Endothelial cell of umbilical vein (primary cell): ENCODE measurements at regions not wholly inside any gene's neighbourhood (a gene's known extent, or its start where the extent isn't known, plus 50 kb on each side); places are given as distances from the start of the nearest gene placed in this dataset.

Source experiments
- BruUV-seq: library from RNA; stranded (reverse); fragments of 400-500 nt; replicated peaks from 2 replicates; lab custom pipeline; 2021; lab: Mats Ljungman, UMichigan
- CTCF ChIA-PET: fragments of 300-600, 350-600 bp; sonication (Branson Sonifier 250); formaldehyde crosslinking; loops from one replicate; lab custom pipeline; 2021; ENCODE audit warnings: antibody characterized with exemption, inconsistent platforms; lab: Charles Lee
- POLR2A ChIA-PET: fragments of 300-600, 350-600 bp; sonication (Branson Sonifier 250); formaldehyde crosslinking; loops from one replicate; lab custom pipeline; 2021; ENCODE audit warnings: antibody characterized with exemption, inconsistent platforms; lab: Charles Lee
- DNase-seq: peaks from one replicate; pipeline ENCODE4 v3.0.0-alpha.2; 2011; ENCODE audit warnings: low read depth, low spot score
- FAIRE-seq: peaks from 2 replicates; lab custom pipeline; 2011; peaks lifted over from hg19 to GRCh38; lab: Jason Lieb, UNC
- H2AFZ ChIP-seq: 2 replicates; pipeline ENCODE4 v1.6.0; 2012; ENCODE audit warnings: low read depth, low read length, control low read depth, inconsistent platforms
- H3K27ac ChIP-seq: 2 replicates; pipeline ENCODE4 v1.5.1; 2011; ENCODE audit warnings: low read depth, mild to moderate bottlenecking, control low read depth, low read length, moderate library complexity; ENCODE audit not compliant: insufficient read depth
- H3K27me3 ChIP-seq, 2 experiments: 2 replicates each; pipeline versions ENCODE4 v1.6.0 to v1.6.1; 2011; ENCODE audit warnings: low read length in 2 of 2, mixed read lengths in 1 of 2; ENCODE audit not compliant: control insufficient read depth in 2 of 2, insufficient read depth in 2 of 2
- H3K36me3 ChIP-seq, 2 experiments: 2 replicates in 1 of 2; 3 replicates in 1 of 2; pipeline ENCODE4 v1.5.1; 2011; ENCODE audit warnings: low read length in 2 of 2, mild to moderate bottlenecking in 1 of 2, moderate library complexity in 1 of 2; ENCODE audit not compliant: control insufficient read depth in 2 of 2, insufficient read depth in 2 of 2; ENCODE audit errors: extremely low read depth in 1 of 2
- H3K4me1 ChIP-seq: 3 replicates; pipeline ENCODE4 v1.5.1; 2011; ENCODE audit warnings: mild to moderate bottlenecking, low read length; ENCODE audit not compliant: control insufficient read depth, insufficient read depth; ENCODE audit errors: extremely low read depth
- H3K4me2 ChIP-seq: 2 replicates; pipeline ENCODE4 v1.6.1; 2011; ENCODE audit warnings: low read length, control low read depth, mixed read lengths; ENCODE audit not compliant: insufficient read depth
- H3K4me3 ChIP-seq, 3 experiments: fragments of 200-600 bp in 1 of 3; sonication (generic), shearing (Covaris generic) in 1 of 3; replicated peaks in 1 of 3; 2 replicates each; pipeline ENCODE4 v1.5.1; 2011 to 2016; ENCODE audit warnings: control low read depth in 3 of 3, low read length in 3 of 3, mild to moderate bottlenecking in 2 of 3, inconsistent platforms in 1 of 3, low read depth in 1 of 3, moderate library complexity in 1 of 3; ENCODE audit not compliant: insufficient read depth in 1 of 3
- H3K79me2 ChIP-seq: 2 replicates; pipeline ENCODE4 v1.6.0; 2012; ENCODE audit warnings: low read length, inconsistent platforms; ENCODE audit not compliant: control insufficient read depth, insufficient read depth
- H3K9ac ChIP-seq: replicated peaks from 2 replicates; pipeline ENCODE3; 2011; ENCODE audit warnings: low read length, control low read depth; ENCODE audit not compliant: insufficient read depth; ENCODE audit errors: extremely low read depth
- H3K9me1 ChIP-seq: replicated peaks from 3 replicates; pipeline ENCODE4 v1.6.0; 2011; ENCODE audit warnings: mild to moderate bottlenecking, low read length; ENCODE audit not compliant: control insufficient read depth, insufficient read depth; ENCODE audit errors: extremely low read depth
- H3K9me3 ChIP-seq: replicated peaks from 2 replicates; pipeline ENCODE4 v1.5.1; 2012; ENCODE audit warnings: low read length, inconsistent platforms; ENCODE audit not compliant: control insufficient read depth, insufficient read depth
- H4K20me1 ChIP-seq: replicated peaks from 2 replicates; pipeline ENCODE3; 2011; ENCODE audit warnings: mild to moderate bottlenecking, low read length; ENCODE audit not compliant: control insufficient read depth, insufficient read depth; ENCODE audit errors: extremely low read depth
- EZH2 ChIP-seq: IDR thresholded peaks from 2 replicates; pipeline ENCODE4 v1.6.1; 2012; ENCODE audit warnings: borderline replicate concordance, low read depth, mild to moderate bottlenecking, moderate library complexity, low read length, inconsistent platforms; ENCODE audit not compliant: severe bottlenecking
- FOS ChIP-seq: IDR thresholded peaks from 2 replicates; pipeline ENCODE4 v1.6.1; 2011; ENCODE audit warnings: mild to moderate bottlenecking, low read length, moderate library complexity, borderline replicate concordance; ENCODE audit not compliant: insufficient read depth
- GATA2 ChIP-seq: IDR thresholded peaks from 2 replicates; pipeline ENCODE4 v1.7.0; 2011; ENCODE audit warnings: low read depth, mild to moderate bottlenecking, moderate library complexity, mixed read lengths, low read length; ENCODE audit not compliant: insufficient read length, insufficient read depth
- JUN ChIP-seq: IDR thresholded peaks from 2 replicates; pipeline ENCODE4 v1.6.1; 2011; ENCODE audit warnings: borderline replicate concordance, low read depth; ENCODE audit not compliant: insufficient read length, insufficient read depth
- MYC ChIP-seq: IDR thresholded peaks from one replicate; pipeline ENCODE4 v1.6.1; 2011; ENCODE audit warnings: mild to moderate bottlenecking, low read depth, low read length
- POLR2A ChIP-seq: IDR thresholded peaks from 2 replicates; pipeline ENCODE4 v1.6.1; 2012; ENCODE audit warnings: low read depth, mild to moderate bottlenecking, control low read depth, low read length
- POLR2AphosphoS5 ChIP-seq: IDR thresholded peaks from 2 replicates; pipeline ENCODE4 v1.6.1; 2012; ENCODE audit warnings: low read depth, mild to moderate bottlenecking, control low read depth, low read length, moderate library complexity; ENCODE audit not compliant: insufficient read depth
- dilution Hi-C: fragments of 300-500 bp; cut with MboI; formaldehyde crosslinking; loops from one replicate; pipeline ENCODE4 v1.15.0; 2019; ENCODE audit warnings: low sequenced_read_pairs; ENCODE audit not compliant: extremely low pct_ligation_motif_present
- intact Hi-C: fragments of 100-400 bp; cut with micrococcal nuclease; formaldehyde crosslinking; loops from one replicate; pipeline ENCODE4 v1.10.0; 2022
- TF ChIP-seq, protein P1 (sequence below), 2 donors: IDR thresholded peaks; 1 replicate in 1 of 2; 2 replicates in 1 of 2; pipeline ENCODE4 v1.5.1; 2011; ENCODE audit warnings: low read length in 2 of 2, mild to moderate bottlenecking in 2 of 2, moderate library complexity in 2 of 2, control low read depth in 1 of 2, inconsistent platforms in 1 of 2, low read depth in 1 of 2; ENCODE audit not compliant: insufficient read depth in 1 of 2; ENCODE audit errors: extremely low read depth in 1 of 2
- TF ChIP-seq, protein P2 (sequence below): IDR thresholded peaks from 2 replicates; pipeline ENCODE4 v1.6.1; 2011; ENCODE audit not compliant: insufficient read depth, insufficient read length

DNA sequence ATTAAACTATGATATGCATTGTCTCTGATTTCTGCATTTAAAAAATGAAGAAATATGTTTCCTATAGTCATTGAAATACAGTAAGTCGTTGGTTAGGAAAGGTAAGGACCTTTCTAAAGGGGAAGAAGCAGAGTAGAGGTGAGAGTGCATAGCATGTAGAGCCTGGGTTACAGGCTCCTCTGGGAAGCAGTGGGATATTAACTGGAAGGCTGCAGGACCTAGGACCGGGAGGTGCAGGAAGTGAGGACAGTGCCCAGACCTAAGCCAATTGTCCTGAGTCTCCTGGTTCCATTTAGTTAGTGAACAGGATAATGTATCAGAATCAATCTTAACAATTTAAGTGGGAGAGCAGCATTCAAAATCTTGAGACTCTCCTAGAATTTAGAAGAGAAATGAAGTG is 237.1 kb upstream of the NUDT6 start:
- FAIRE-seq, result no peak

More for the DNA sequence above, 237.1 kb upstream of the NUDT6 start:
- Histone ChIP-seq H4K20me1 (no peaks in the 10 kb centered on the region), H3K4me1 (no peaks in the 10 kb centered on the region), H3K36me3 (no peaks in the 10 kb centered on the region), H3K27ac (no peak overlapping the region), H3K79me2 (no peaks in the 10 kb centered on the region), H3K4me3 (no peak overlapping the region), H3K4me2 (no peak overlapping the region), H3K27me3 (no peaks in the 10 kb centered on the region), H3K9me3 (no peaks in the 10 kb centered on the region), H3K9me1 (no peaks in the 10 kb centered on the region), H3K9ac (no peak overlapping the region), H2AFZ (no peak overlapping the region)
- no TSS peak for BruUV-seq
- ChIA-PET CTCF (no interaction called here), POLR2A (no interaction called here)
- TF ChIP-seq JUN (no peak), EZH2 (no peak), FOS (no peak), MYC (no peak), GATA2 (no peak), POLR2A (no peak), POLR2AphosphoS5 (no peak)
- TF ChIP-seq, protein P1, sequence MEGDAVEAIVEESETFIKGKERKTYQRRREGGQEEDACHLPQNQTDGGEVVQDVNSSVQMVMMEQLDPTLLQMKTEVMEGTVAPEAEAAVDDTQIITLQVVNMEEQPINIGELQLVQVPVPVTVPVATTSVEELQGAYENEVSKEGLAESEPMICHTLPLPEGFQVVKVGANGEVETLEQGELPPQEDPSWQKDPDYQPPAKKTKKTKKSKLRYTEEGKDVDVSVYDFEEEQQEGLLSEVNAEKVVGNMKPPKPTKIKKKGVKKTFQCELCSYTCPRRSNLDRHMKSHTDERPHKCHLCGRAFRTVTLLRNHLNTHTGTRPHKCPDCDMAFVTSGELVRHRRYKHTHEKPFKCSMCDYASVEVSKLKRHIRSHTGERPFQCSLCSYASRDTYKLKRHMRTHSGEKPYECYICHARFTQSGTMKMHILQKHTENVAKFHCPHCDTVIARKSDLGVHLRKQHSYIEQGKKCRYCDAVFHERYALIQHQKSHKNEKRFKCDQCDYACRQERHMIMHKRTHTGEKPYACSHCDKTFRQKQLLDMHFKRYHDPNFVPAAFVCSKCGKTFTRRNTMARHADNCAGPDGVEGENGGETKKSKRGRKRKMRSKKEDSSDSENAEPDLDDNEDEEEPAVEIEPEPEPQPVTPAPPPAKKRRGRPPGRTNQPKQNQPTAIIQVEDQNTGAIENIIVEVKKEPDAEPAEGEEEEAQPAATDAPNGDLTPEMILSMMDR (IDR thresholded peaks at IDR 0.05; ENCODE audit: extremely low read depth in 1 of 2, insufficient read depth in 1 of 2, low read depth in 1 of 2, low read length in 2 of 2), result no peak
- TF ChIP-seq, protein P2, sequence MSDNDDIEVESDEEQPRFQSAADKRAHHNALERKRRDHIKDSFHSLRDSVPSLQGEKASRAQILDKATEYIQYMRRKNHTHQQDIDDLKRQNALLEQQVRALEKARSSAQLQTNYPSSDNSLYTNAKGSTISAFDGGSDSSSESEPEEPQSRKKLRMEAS, result no peak
- no peak for DNase-seq
- dilution Hi-C loops, result no loop called here
- intact Hi-C loops, result no loop called here
